ENCODE measurements at regions not wholly inside any gene's neighbourhood (a gene's known extent, or its start where the extent isn't known, plus 50 kb on each side); places are given as distances from the start of the nearest gene placed in this dataset.

DNA sequence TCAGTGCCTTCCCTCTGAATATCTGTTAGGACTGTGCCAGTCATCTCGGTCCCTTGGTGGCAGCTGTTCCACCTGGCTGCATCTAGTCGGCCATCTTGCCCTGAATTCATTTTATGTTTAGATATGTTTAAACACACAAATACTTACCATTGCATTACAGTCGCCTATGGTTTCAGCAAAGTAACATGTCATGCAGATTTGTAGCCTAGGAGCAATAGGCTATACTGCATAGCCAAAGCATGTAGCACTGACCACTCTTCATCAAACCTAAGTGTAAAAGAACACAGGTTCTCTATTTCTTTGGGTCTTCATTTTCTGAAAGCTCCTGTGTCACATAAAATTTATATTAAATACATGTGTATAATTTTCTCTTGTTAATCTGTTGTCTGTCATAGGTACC lies 118.9 kb upstream of the THSD7A start:
- H3F3A ChIP-seq (replicated peaks; ENCODE audit: low read depth), result no peaks in the 10 kb centered on the region
- H3K79me2 ChIP-seq (replicated peaks; ENCODE audit: insufficient read depth), result no peaks in the 10 kb centered on the region
- no peaks in the 10 kb centered on the region for H3K4me1 Mint-ChIP-seq
- H3K4me3 ChIP-seq, result no peak overlapping the region
- no peak overlapping the region for H3K27ac ChIP-seq (ENCODE audit: low read depth)
- no peak overlapping the region for H2AFZ ChIP-seq
- H3K27me3 Mint-ChIP-seq (ENCODE audit: insufficient read depth, low read depth, poor library complexity), result no peaks in the 10 kb centered on the region
- H3K4me1 ChIP-seq (ENCODE audit: insufficient read depth), result no peaks in the 10 kb centered on the region
- no peaks in the 10 kb centered on the region for H4K20me1 ChIP-seq (replicated peaks; ENCODE audit: insufficient read depth)
- no peaks in the 10 kb centered on the region for H3K36me3 ChIP-seq (ENCODE audit: insufficient read depth)
- H3K27ac Mint-ChIP-seq, result no peak overlapping the region
- peaks cover 9% of the 10 kb centered on the region; the same call in 2 of the 3 replicates for H3K36me3 Mint-ChIP-seq (ENCODE audit: low read depth)
- no peak overlapping the region for H3K4me2 ChIP-seq
- H3K27me3 ChIP-seq (ENCODE audit: insufficient read depth), result no peaks in the 10 kb centered on the region
- ATAC-seq (no peak), DNase-seq (ENCODE audit: low spot score) (no peak)
- no peak overlapping the region for H3K4me3 Mint-ChIP-seq
- peaks cover 15% of the 10 kb centered on the region; the same call in 1 of the 2 replicates for H3K9me2 ChIP-seq (ENCODE audit: insufficient read depth)
- TF ChIP-seq NANOG (IDR thresholded peaks at IDR 0.05; ENCODE audit: borderline replicate concordance), result no peak
- TF ChIP-seq ZNF462 (CRISPR knock-in tag; IDR thresholded peaks at IDR 0.05), result no peak
- TF ChIP-seq ETS1 (IDR thresholded peaks at IDR 0.05), result no peak
- no peak for TF ChIP-seq ZNF331 (CRISPR knock-in tag; IDR thresholded peaks at IDR 0.05; ENCODE audit: low read depth)
- no peak for TF ChIP-seq CREB1 (CRISPR knock-in tag; IDR thresholded peaks at IDR 0.05; ENCODE audit: low read depth)
- no peak for TF ChIP-seq EZH2phosphoT487 (IDR thresholded peaks at IDR 0.05; ENCODE audit: unreplicated experiment)
- TF ChIP-seq, protein P1, sequence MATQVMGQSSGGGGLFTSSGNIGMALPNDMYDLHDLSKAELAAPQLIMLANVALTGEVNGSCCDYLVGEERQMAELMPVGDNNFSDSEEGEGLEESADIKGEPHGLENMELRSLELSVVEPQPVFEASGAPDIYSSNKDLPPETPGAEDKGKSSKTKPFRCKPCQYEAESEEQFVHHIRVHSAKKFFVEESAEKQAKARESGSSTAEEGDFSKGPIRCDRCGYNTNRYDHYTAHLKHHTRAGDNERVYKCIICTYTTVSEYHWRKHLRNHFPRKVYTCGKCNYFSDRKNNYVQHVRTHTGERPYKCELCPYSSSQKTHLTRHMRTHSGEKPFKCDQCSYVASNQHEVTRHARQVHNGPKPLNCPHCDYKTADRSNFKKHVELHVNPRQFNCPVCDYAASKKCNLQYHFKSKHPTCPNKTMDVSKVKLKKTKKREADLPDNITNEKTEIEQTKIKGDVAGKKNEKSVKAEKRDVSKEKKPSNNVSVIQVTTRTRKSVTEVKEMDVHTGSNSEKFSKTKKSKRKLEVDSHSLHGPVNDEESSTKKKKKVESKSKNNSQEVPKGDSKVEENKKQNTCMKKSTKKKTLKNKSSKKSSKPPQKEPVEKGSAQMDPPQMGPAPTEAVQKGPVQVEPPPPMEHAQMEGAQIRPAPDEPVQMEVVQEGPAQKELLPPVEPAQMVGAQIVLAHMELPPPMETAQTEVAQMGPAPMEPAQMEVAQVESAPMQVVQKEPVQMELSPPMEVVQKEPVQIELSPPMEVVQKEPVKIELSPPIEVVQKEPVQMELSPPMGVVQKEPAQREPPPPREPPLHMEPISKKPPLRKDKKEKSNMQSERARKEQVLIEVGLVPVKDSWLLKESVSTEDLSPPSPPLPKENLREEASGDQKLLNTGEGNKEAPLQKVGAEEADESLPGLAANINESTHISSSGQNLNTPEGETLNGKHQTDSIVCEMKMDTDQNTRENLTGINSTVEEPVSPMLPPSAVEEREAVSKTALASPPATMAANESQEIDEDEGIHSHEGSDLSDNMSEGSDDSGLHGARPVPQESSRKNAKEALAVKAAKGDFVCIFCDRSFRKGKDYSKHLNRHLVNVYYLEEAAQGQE (IDR thresholded peaks at IDR 0.05; ENCODE audit: unreplicated experiment), result no peak
- H3K9me3 Mint-ChIP-seq, result peaks cover 8% of the 10 kb centered on the region
